ENCODE measurements at regions not wholly inside any gene's neighbourhood (a gene's known extent, or its start where the extent isn't known, plus 50 kb on each side); places are given as distances from the start of the nearest gene placed in this dataset.

DNA sequence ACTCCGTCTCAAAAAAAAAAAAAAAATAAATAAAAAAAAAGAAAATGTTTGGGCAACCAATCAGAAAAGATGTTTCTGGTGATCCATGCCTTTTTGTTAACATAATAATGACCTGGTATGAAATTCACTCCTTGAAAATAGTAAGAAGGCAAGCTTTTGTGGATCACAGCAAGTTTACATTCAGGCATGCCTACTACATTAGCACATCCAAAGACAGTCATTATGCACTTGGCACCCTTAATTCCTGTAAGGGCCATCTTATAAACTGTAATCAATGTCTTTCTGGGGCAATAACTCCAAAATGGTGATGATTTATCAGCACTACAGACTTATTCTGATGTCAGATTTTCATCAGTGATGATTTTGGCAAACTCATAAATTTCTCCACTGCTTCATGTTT is 1871.6 kb upstream of the AGA start:
- TF ChIP-seq POLR2A (IDR thresholded peaks at IDR 0.05; ENCODE audit: low read depth, low read length) = no peak
- TF ChIP-seq POLR2AphosphoS5 (IDR thresholded peaks at IDR 0.05; ENCODE audit: low read depth, low read length) = no peak
